SU-DHL-6 (cell line): ENCODE measurements at regions not wholly inside any gene's neighbourhood (a gene's known extent, or its start where the extent isn't known, plus 50 kb on each side); places are given as distances from the start of the nearest gene placed in this dataset.

Experiments
- EZH2phosphoT487 ChIP-seq: fragments of 200-600 bp; sonication (generic), shearing (Covaris generic); conservative IDR thresholded peaks from 2 replicates; pipeline ENCODE4 v1.6.1; 2018; ENCODE audit warnings: mild to moderate bottlenecking, antibody characterized with exemption, low read length, moderate library complexity, mixed read lengths
- TF ChIP-seq, protein P1 (sequence below): fragments of 200-600 bp; sonication (generic); IDR thresholded peaks from one replicate; pipeline ENCODE4 v1.5.1; 2017; ENCODE audit warnings: antibody characterized with exemption, mild to moderate bottlenecking, low read length, moderate library complexity; ENCODE audit not compliant: insufficient read depth, poor library complexity, severe bottlenecking

- TF ChIP-seq, protein P1, sequence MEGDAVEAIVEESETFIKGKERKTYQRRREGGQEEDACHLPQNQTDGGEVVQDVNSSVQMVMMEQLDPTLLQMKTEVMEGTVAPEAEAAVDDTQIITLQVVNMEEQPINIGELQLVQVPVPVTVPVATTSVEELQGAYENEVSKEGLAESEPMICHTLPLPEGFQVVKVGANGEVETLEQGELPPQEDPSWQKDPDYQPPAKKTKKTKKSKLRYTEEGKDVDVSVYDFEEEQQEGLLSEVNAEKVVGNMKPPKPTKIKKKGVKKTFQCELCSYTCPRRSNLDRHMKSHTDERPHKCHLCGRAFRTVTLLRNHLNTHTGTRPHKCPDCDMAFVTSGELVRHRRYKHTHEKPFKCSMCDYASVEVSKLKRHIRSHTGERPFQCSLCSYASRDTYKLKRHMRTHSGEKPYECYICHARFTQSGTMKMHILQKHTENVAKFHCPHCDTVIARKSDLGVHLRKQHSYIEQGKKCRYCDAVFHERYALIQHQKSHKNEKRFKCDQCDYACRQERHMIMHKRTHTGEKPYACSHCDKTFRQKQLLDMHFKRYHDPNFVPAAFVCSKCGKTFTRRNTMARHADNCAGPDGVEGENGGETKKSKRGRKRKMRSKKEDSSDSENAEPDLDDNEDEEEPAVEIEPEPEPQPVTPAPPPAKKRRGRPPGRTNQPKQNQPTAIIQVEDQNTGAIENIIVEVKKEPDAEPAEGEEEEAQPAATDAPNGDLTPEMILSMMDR: no peak
- no peak for TF ChIP-seq EZH2phosphoT487
These were observed 214.0 kb downstream of the CRPPA start for GRCh38 chr7:16207321-16207720.
